DND-41 (cell line): ENCODE measurements at regions not wholly inside any gene's neighbourhood (a gene's known extent, or its start where the extent isn't known, plus 50 kb on each side); places are given as distances from the start of the nearest gene placed in this dataset.

Experiments used
- ATAC-seq: fragments of 200-7000 bp; cut with Tn5 transposase; 3 replicates; pipeline ENCODE4 v1.9.1; 2021; ENCODE audit warnings: low read depth; ENCODE audit not compliant: insufficient read depth
- DNase-seq: peaks from one replicate; pipeline ENCODE4 v3.0.0-alpha.2; 2020
- H2AFZ ChIP-seq: 2 replicates; pipeline ENCODE4 v1.6.0; 2012; ENCODE audit warnings: low read depth, low read length
- H3K27ac ChIP-seq: 2 replicates; pipeline ENCODE4 v1.5.1; 2012; ENCODE audit warnings: low read length, inconsistent platforms
- H3K27me3 ChIP-seq: fragments of 200-600 bp; sonication (generic); 2 replicates; pipeline ENCODE4 v1.6.0; 2012; ENCODE audit warnings: low read length, mild to moderate bottlenecking, inconsistent platforms; ENCODE audit not compliant: insufficient read depth, poor library complexity
- H3K36me3 ChIP-seq: 2 replicates; pipeline ENCODE4 v1.5.1; 2012; ENCODE audit warnings: low read length, inconsistent platforms; ENCODE audit not compliant: insufficient read depth
- H3K4me1 ChIP-seq: 2 replicates; pipeline ENCODE4 v1.5.1; 2012; ENCODE audit warnings: mild to moderate bottlenecking, low read length; ENCODE audit not compliant: insufficient read depth
- H3K4me2 ChIP-seq: 2 replicates; pipeline ENCODE4 v1.6.0; 2012; ENCODE audit warnings: mild to moderate bottlenecking, moderate library complexity, low read length, inconsistent platforms; ENCODE audit not compliant: insufficient read depth
- H3K4me3 ChIP-seq, 2 experiments: fragments of 200-600 bp in 1 of 2; shearing (Covaris generic) in 1 of 2; 2 replicates each; pipeline ENCODE4 v1.5.1; 2012 to 2016; ENCODE audit warnings: inconsistent platforms in 2 of 2, low read length in 2 of 2, mild to moderate bottlenecking in 2 of 2, low read depth in 1 of 2, moderate library complexity in 1 of 2
- H3K79me2 ChIP-seq: 2 replicates; pipeline ENCODE4 v1.6.0; 2012; ENCODE audit warnings: low read length, inconsistent platforms; ENCODE audit not compliant: insufficient read depth
- H3K9ac ChIP-seq: 2 replicates; pipeline ENCODE4 v1.6.0; 2012; ENCODE audit warnings: low read depth, mild to moderate bottlenecking, inconsistent platforms, low read length, moderate library complexity
- H3K9me3 ChIP-seq: 2 replicates; pipeline ENCODE4 v1.5.1; 2012; ENCODE audit warnings: low read length, moderate library complexity, mild to moderate bottlenecking, inconsistent platforms; ENCODE audit not compliant: insufficient read depth, severe bottlenecking
- H4K20me1 ChIP-seq: 2 replicates; pipeline ENCODE4 v1.6.0; 2012; ENCODE audit warnings: low read length; ENCODE audit not compliant: insufficient read depth
- EZH2 ChIP-seq: IDR thresholded peaks from 3 replicates; pipeline ENCODE4 v1.6.1; 2012; ENCODE audit warnings: borderline replicate concordance, low read depth, mild to moderate bottlenecking, moderate library complexity, low read length, inconsistent platforms; ENCODE audit not compliant: severe bottlenecking
- TF ChIP-seq, protein P1 (sequence below): IDR thresholded peaks from 2 replicates; pipeline ENCODE4 v1.5.1; 2012; ENCODE audit warnings: borderline replicate concordance, low read length, moderate library complexity, mild to moderate bottlenecking; ENCODE audit not compliant: poor library complexity, severe bottlenecking; ENCODE audit errors: extremely low read depth

DNA sequence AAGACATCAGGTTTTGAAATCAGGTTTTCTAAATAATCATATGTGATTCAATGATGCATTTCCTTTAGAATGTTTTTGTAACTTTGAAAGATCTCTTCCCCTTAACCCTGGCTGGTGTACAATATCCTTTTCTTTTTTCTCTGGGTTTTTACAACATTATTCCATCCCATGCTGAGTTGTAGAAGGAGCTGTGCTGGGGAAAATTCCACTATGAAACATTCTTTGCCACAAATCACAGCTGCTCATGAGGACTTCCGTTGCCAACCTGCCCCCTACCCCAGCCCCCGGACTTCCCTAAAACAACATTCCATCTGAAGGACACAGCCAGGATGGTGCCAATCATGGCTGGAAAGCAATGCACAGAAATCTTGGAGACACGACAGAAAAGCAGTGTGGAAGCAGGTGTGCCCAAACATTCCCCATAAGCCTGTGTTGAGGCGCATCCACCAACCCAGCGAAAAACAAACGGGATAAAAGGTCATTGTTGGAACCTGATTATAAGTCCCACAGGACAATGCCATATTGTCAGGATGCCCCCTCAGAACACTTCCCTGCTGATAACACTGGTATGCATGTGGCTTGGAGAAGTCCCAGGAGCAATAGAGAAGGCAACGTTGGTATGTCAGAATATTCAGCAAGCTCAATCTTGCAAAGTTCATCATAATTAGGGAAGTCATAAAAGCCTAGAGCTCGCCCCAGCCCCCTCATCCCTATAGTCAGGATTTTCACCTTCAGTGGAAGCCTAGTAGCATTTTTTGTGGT, 475.0 kb downstream of the HS3ST3B1 start:
- Histone ChIP-seq H3K27me3 (no peaks in the 10 kb centered on the region), H3K9me3 (no peaks in the 10 kb centered on the region), H3K4me1 (no peaks in the 10 kb centered on the region), H4K20me1 (no peaks in the 10 kb centered on the region), H2AFZ (no peak overlapping the region), H3K79me2 (no peaks in the 10 kb centered on the region), H3K4me2 (no peak overlapping the region), H3K36me3 (no peaks in the 10 kb centered on the region), H3K9ac (no peak overlapping the region), H3K4me3 (no peak overlapping the region), H3K27ac (no peak overlapping the region)
- ATAC-seq (no peak), DNase-seq (no peak)
- no peak for TF ChIP-seq EZH2
- TF ChIP-seq, protein P1, sequence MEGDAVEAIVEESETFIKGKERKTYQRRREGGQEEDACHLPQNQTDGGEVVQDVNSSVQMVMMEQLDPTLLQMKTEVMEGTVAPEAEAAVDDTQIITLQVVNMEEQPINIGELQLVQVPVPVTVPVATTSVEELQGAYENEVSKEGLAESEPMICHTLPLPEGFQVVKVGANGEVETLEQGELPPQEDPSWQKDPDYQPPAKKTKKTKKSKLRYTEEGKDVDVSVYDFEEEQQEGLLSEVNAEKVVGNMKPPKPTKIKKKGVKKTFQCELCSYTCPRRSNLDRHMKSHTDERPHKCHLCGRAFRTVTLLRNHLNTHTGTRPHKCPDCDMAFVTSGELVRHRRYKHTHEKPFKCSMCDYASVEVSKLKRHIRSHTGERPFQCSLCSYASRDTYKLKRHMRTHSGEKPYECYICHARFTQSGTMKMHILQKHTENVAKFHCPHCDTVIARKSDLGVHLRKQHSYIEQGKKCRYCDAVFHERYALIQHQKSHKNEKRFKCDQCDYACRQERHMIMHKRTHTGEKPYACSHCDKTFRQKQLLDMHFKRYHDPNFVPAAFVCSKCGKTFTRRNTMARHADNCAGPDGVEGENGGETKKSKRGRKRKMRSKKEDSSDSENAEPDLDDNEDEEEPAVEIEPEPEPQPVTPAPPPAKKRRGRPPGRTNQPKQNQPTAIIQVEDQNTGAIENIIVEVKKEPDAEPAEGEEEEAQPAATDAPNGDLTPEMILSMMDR = no peak

DNA sequence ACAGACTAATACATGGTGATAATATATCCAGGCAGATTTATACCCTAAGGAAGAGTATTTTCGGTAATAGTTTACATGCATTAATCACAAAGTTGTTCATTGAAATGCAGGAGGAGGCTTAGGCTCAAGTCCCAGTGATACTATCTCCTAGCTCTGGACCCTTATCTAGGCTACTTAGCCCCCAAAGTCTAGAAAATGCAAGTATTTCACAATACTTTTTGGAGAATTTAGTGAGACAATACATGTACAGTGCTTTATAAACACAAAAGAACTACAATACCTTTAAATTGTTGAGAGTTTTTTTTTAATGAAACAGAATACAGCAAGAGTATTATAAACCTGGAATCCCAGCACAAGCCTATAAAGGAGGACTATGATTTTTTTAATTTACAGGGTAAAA, 473.9 kb downstream of the HS3ST3B1 start:
- no peak overlapping the region for H3K27ac ChIP-seq
- no peak for DNase-seq

DNA sequence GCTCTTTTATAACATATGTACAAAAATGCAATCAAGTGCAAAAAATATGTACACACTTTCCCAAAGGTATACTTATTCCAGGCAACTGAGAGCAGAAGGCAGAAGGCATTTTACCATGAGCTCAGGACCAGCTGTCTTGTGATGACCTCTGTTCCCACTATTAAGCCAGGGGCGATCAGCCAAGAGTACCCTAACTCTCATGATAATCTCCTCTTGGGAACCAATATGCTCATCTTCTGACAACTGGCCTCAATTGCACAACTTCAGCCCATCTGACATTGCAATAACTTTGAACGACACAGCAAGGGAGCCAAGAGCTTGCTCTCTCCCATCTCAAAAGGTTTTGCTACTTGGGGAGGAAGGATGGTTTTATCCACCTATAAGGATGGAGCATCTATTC, 471.9 kb downstream of the HS3ST3B1 start:
- Histone ChIP-seq H3K4me3 (no peak overlapping the region), H3K27me3 (no peaks in the 10 kb centered on the region), H2AFZ (no peak overlapping the region), H3K9me3 (peaks cover 3% of the 10 kb centered on the region), H3K9ac (no peak overlapping the region), H3K4me2 (no peak overlapping the region), H3K27ac (no peak overlapping the region), H3K36me3 (no peaks in the 10 kb centered on the region), H3K4me1 (no peaks in the 10 kb centered on the region), H4K20me1 (no peaks in the 10 kb centered on the region), H3K79me2 (no peaks in the 10 kb centered on the region)
- ATAC-seq (no peak), DNase-seq (no peak)
- no peak for TF ChIP-seq EZH2
- TF ChIP-seq, protein P1 = no peak

More for the DNA sequence above, 473.9 kb downstream of the HS3ST3B1 start:
- Histone ChIP-seq H3K9ac (no peak overlapping the region), H4K20me1 (no peaks in the 10 kb centered on the region), H3K27me3 (no peaks in the 10 kb centered on the region), H3K36me3 (no peaks in the 10 kb centered on the region), H3K4me2 (no peak overlapping the region), H3K79me2 (no peaks in the 10 kb centered on the region), H2AFZ (no peak overlapping the region), H3K4me1 (no peaks in the 10 kb centered on the region), H3K4me3 (no peak overlapping the region), H3K9me3 (no peaks in the 10 kb centered on the region)
- ATAC-seq = no peak
- TF ChIP-seq, protein P1 = no peak
- TF ChIP-seq EZH2 = no peak

DNA sequence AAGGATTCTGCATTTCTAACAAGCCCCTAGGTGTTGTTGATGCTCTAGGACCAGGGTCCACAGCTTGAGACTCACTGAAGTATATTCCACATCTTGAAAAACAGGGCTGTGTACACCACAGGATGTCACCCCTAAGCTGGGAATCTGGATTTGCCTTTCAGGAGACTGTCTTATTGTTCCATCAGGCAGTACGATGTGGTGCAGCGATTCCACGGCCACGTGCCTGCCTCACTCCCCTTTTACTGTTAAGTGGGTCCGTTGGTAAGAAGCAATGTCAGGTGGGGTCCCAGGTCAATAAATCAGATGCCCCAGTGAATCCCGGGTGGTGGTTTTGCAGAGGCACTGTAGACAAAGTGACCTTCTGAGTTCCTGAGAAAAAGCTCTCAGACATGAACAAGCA, 470.7 kb downstream of the HS3ST3B1 start:
- Histone ChIP-seq H3K9me3 (peaks cover 3% of the 10 kb centered on the region), H3K79me2 (no peaks in the 10 kb centered on the region), H3K27me3 (no peaks in the 10 kb centered on the region), H3K27ac (no peak overlapping the region), H3K4me3 (no peak overlapping the region), H3K36me3 (no peaks in the 10 kb centered on the region), H3K4me2 (no peak overlapping the region), H3K4me1 (no peaks in the 10 kb centered on the region), H2AFZ (no peak overlapping the region), H3K9ac (no peak overlapping the region), H4K20me1 (no peaks in the 10 kb centered on the region)
- TF ChIP-seq EZH2 = no peak
- TF ChIP-seq, protein P1 = no peak
- ATAC-seq (no peak), DNase-seq (no peak)
